Endodermal cell (in vitro differentiated cells): ENCODE measurements at regions not wholly inside any gene's neighbourhood (a gene's known extent, or its start where the extent isn't known, plus 50 kb on each side); places are given as distances from the start of the nearest gene placed in this dataset.

Experiments
- DNase-seq: peaks from one replicate; pipeline ENCODE4 v3.0.0-alpha.2; 2017
- H3K27ac ChIP-seq: 2 replicates; pipeline ENCODE4 v1.5.1; 2013; ENCODE audit warnings: mild to moderate bottlenecking, low read depth, low read length, moderate library complexity
- H3K27me3 ChIP-seq: 2 replicates; pipeline ENCODE4 v1.6.1; 2013; ENCODE audit warnings: mild to moderate bottlenecking, low read length, moderate library complexity; ENCODE audit not compliant: insufficient read depth, control insufficient read depth, poor library complexity, severe bottlenecking
- H3K36me3 ChIP-seq: 2 replicates; pipeline ENCODE4 v1.7.0; 2013; ENCODE audit warnings: mild to moderate bottlenecking, low read length, moderate library complexity; ENCODE audit not compliant: control insufficient read depth, insufficient read depth
- H3K4me1 ChIP-seq: one replicate; pipeline ENCODE4 v1.7.0; 2013; ENCODE audit warnings: low read length; ENCODE audit not compliant: control insufficient read depth, insufficient read depth
- H3K4me3 ChIP-seq: 2 replicates; pipeline ENCODE4 v1.5.1; 2013; ENCODE audit warnings: mild to moderate bottlenecking, low read length, moderate library complexity
- H3K9ac ChIP-seq: 2 replicates; pipeline ENCODE4 v1.6.1; 2013; ENCODE audit warnings: mild to moderate bottlenecking, low read length, moderate library complexity; ENCODE audit not compliant: poor library complexity, severe bottlenecking; ENCODE audit errors: extremely low read depth
- H3K9me3 ChIP-seq: 2 replicates; pipeline ENCODE4 v1.6.1; 2013; ENCODE audit warnings: mild to moderate bottlenecking, low read length, moderate library complexity; ENCODE audit not compliant: control insufficient read depth
- H3K27ac Mint-ChIP-seq: 2 replicates; pipeline ENCODE4 v1.8.0; 2020; ENCODE audit warnings: mixed read lengths
- H3K27me3 Mint-ChIP-seq: 2 replicates; pipeline ENCODE4 v1.8.0; 2021; ENCODE audit warnings: mild to moderate bottlenecking, mixed read lengths; ENCODE audit not compliant: insufficient read depth
- H3K36me3 Mint-ChIP-seq: 2 replicates; pipeline ENCODE4 v1.8.0; 2020; ENCODE audit warnings: low read depth, mixed read lengths
- H3K4me1 Mint-ChIP-seq: 2 replicates; pipeline ENCODE4 v1.8.0; 2020; ENCODE audit warnings: mixed read lengths
- H3K4me3 Mint-ChIP-seq: 2 replicates; pipeline ENCODE4 v1.8.0; 2020; ENCODE audit warnings: mild to moderate bottlenecking, moderate library complexity, mixed read lengths
- H3K9me3 Mint-ChIP-seq: 2 replicates; pipeline ENCODE4 v1.8.0; 2020; ENCODE audit warnings: mild to moderate bottlenecking, mixed read lengths
- WGBS, 2 experiments: methylation state at CpG; one replicate each; pipeline versions ENCODE4 v1.1.5 to v1.1.7; 2013; ENCODE audit warnings: missing lambda C conversion rate in 2 of 2, mixed read lengths in 1 of 2; ENCODE audit not compliant: insufficient coverage in 1 of 2, insufficient read length in 1 of 2; 5-methylcytosine and 5-hydroxymethylcytosine counted together
- TF ChIP-seq, protein P1 (sequence below): fragments of 200-600 bp; sonication (generic); conservative IDR thresholded peaks from 2 replicates; pipeline ENCODE4 v1.5.0; 2021; ENCODE audit warnings: antibody characterized with exemption, mild to moderate bottlenecking

DNA sequence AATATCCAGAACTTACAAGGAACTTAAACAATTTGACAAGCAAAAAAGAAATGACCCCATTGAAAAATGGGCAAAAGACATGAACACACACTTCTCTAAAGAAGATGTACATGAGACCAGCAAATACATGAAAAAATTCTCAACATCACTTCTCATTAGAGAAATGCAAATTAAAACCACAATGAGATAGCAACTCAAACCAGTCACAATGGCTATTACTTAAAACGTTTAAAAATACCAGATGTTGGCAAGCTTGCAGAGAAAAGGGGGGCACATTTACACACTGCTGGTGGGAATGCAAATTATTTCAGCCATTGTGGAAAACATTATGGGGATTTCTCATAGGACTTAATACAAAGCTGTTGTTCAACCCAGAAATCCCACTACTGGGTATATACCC, 1634.0 kb downstream of the NCAM2 start:
- no peak overlapping the region for H3K4me3 ChIP-seq
- H3K9me3 Mint-ChIP-seq = no peaks in the 10 kb centered on the region
- H3K27ac ChIP-seq = no peak overlapping the region
- H3K9ac ChIP-seq = no peak overlapping the region
- 72% methylated on average over 1 of the region's 1 CpG; no CpG with 5 or more reads in 1 of the 2 experiments for WGBS, 2 experiments
- no peak for DNase-seq
- H3K4me3 Mint-ChIP-seq = no peak overlapping the region
- no peaks in the 10 kb centered on the region for H3K4me1 Mint-ChIP-seq
- no peak overlapping the region for H3K27ac Mint-ChIP-seq
- H3K27me3 Mint-ChIP-seq = no peaks in the 10 kb centered on the region
- TF ChIP-seq, protein P1, sequence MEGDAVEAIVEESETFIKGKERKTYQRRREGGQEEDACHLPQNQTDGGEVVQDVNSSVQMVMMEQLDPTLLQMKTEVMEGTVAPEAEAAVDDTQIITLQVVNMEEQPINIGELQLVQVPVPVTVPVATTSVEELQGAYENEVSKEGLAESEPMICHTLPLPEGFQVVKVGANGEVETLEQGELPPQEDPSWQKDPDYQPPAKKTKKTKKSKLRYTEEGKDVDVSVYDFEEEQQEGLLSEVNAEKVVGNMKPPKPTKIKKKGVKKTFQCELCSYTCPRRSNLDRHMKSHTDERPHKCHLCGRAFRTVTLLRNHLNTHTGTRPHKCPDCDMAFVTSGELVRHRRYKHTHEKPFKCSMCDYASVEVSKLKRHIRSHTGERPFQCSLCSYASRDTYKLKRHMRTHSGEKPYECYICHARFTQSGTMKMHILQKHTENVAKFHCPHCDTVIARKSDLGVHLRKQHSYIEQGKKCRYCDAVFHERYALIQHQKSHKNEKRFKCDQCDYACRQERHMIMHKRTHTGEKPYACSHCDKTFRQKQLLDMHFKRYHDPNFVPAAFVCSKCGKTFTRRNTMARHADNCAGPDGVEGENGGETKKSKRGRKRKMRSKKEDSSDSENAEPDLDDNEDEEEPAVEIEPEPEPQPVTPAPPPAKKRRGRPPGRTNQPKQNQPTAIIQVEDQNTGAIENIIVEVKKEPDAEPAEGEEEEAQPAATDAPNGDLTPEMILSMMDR = no peak
- no peaks in the 10 kb centered on the region for H3K4me1 ChIP-seq
- no peaks in the 10 kb centered on the region for H3K9me3 ChIP-seq
- no peaks in the 10 kb centered on the region for H3K36me3 ChIP-seq
- no peaks in the 10 kb centered on the region for H3K27me3 ChIP-seq
- H3K36me3 Mint-ChIP-seq = no peaks in the 10 kb centered on the region

DNA sequence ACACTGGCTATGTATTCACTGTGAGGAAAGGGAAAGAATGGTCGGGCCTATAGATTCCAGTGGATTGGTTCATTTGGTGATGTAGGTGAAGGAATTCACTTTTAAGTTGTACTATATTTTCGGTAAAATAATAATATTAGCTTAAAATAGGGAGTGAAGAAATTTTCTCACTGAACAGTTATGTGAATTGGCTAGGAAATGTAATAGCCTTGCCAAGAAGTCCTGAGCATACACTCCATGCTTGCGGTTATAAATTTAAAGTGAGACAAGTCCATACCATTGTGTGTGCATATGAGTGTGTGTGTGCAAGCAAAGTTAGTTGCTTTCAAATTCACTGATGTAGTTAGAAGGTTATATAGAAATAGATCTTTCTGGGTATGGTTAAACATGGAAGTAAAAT, 1651.0 kb downstream of the NCAM2 start:
- Mint-ChIP-seq H3K4me1 (no peaks in the 10 kb centered on the region), H3K36me3 (no peaks in the 10 kb centered on the region), H3K27ac (no peak overlapping the region), H3K4me3 (no peak overlapping the region), H3K9me3 (no peaks in the 10 kb centered on the region), H3K27me3 (no peaks in the 10 kb centered on the region)
- no peak overlapping the region for H3K27ac ChIP-seq
- DNase-seq = no peak
- H3K36me3 ChIP-seq = no peaks in the 10 kb centered on the region
- no peak overlapping the region for H3K9ac ChIP-seq
- no peaks in the 10 kb centered on the region for H3K4me1 ChIP-seq
- H3K4me3 ChIP-seq = no peak overlapping the region
- TF ChIP-seq, protein P1 = no peak
- H3K9me3 ChIP-seq = no peaks in the 10 kb centered on the region
- H3K27me3 ChIP-seq = no peaks in the 10 kb centered on the region
- 94 to 96% methylated on average over 3 of the region's 3 CpGs for WGBS, 2 experiments

DNA sequence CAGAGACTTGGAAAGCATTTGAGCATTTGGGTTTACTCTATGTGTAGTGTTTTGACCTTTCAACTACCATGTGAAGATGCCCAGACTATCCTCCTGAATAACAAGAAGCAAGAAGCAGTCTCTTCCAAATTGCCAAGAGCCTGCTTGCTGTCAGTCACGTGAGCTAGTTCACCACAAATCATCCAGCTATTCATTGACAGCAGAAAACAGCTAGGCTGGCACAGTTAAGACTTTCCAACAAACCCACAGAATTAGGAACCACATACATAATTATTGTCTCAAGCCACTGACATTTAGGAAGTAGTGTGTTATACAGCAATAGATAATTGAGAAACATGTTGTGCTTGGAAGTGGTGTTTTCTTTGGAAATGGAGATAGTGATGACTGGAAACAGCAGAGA, 1652.0 kb downstream of the NCAM2 start:
- TF ChIP-seq, protein P1 = no peak

More for the DNA sequence above, 1652.0 kb downstream of the NCAM2 start:
- Histone ChIP-seq H3K9me3 (no peaks in the 10 kb centered on the region), H3K36me3 (no peaks in the 10 kb centered on the region), H3K4me3 (no peak overlapping the region), H3K27ac (no peak overlapping the region), H3K9ac (no peak overlapping the region), H3K27me3 (no peaks in the 10 kb centered on the region), H3K4me1 (no peaks in the 10 kb centered on the region)
- Mint-ChIP-seq H3K4me3 (no peak overlapping the region), H3K27ac (no peak overlapping the region), H3K9me3 (no peaks in the 10 kb centered on the region), H3K27me3 (no peaks in the 10 kb centered on the region), H3K4me1 (no peaks in the 10 kb centered on the region), H3K36me3 (no peaks in the 10 kb centered on the region)
- 93% methylated on average over 1 of the region's 1 CpG; no CpG with 5 or more reads in 1 of the 2 experiments for WGBS, 2 experiments
- DNase-seq = no peak
